ENCODE measurements at regions not wholly inside any gene's neighbourhood (a gene's known extent, or its start where the extent isn't known, plus 50 kb on each side); places are given as distances from the start of the nearest gene placed in this dataset.

GRCh38 chr2:239485622-239486021 is 84.8 kb upstream of the HDAC4 start:
- TF ChIP-seq PATZ1 (CRISPR knock-in tag; IDR thresholded peaks at IDR 0.05; ENCODE audit: borderline replicate concordance) (no peak), ZNF565 (CRISPR knock-in tag; conservative IDR thresholded peaks at IDR 0.05; ENCODE audit: low read depth) (no peak), PPARA (CRISPR knock-in tag; IDR thresholded peaks at IDR 0.05; ENCODE audit: borderline replicate concordance) (no peak), CREB5 (CRISPR knock-in tag; IDR thresholded peaks at IDR 0.05; ENCODE audit: low read depth) (no peak), ARNTL (CRISPR knock-in tag; IDR thresholded peaks at IDR 0.05; ENCODE audit: borderline replicate concordance, low read depth) (no peak)
- no peak for ATAC-seq

- ATAC-seq = no peak
- no peak for TF ChIP-seq ZNF565 (CRISPR knock-in tag; conservative IDR thresholded peaks at IDR 0.05; ENCODE audit: low read depth)
- TF ChIP-seq ESRRG (CRISPR knock-in tag; IDR thresholded peaks at IDR 0.05) = no peak
- TF ChIP-seq BACH2 (CRISPR knock-in tag; IDR thresholded peaks at IDR 0.05; ENCODE audit: borderline replicate concordance) = no peak
- TF ChIP-seq ISL1 (CRISPR knock-in tag; IDR thresholded peaks at IDR 0.05) = no peak
- TF ChIP-seq TSHZ2 (CRISPR knock-in tag; IDR thresholded peaks at IDR 0.05) = no peak
- no peak for TF ChIP-seq PATZ1 (CRISPR knock-in tag; IDR thresholded peaks at IDR 0.05; ENCODE audit: borderline replicate concordance)
- no peak for TF ChIP-seq ZFP3 (CRISPR knock-in tag; IDR thresholded peaks at IDR 0.05)
- no peak for TF ChIP-seq TOX (CRISPR knock-in tag; IDR thresholded peaks at IDR 0.05; ENCODE audit: borderline replicate concordance)
- TF ChIP-seq CSRNP3 (CRISPR knock-in tag; IDR thresholded peaks at IDR 0.05) = no peak
- TF ChIP-seq RARB (CRISPR knock-in tag; IDR thresholded peaks at IDR 0.05) = no peak
- TF ChIP-seq PPARA (CRISPR knock-in tag; IDR thresholded peaks at IDR 0.05; ENCODE audit: borderline replicate concordance) = no peak
- TF ChIP-seq POU6F1 (CRISPR knock-in tag; IDR thresholded peaks at IDR 0.05; ENCODE audit: borderline replicate concordance, low read depth) = no peak
- TF ChIP-seq ZNF8 (CRISPR knock-in tag; IDR thresholded peaks at IDR 0.05) = no peak
- TF ChIP-seq ZNF70 (CRISPR knock-in tag; IDR thresholded peaks at IDR 0.05) = no peak
Observed at GRCh38 chr2:239484571-239485355, 83.9 kb upstream of the HDAC4 start.
